ENCODE measurements at regions not wholly inside any gene's neighbourhood (a gene's known extent, or its start where the extent isn't known, plus 50 kb on each side); places are given as distances from the start of the nearest gene placed in this dataset.

- TF ChIP-seq CTCF (IDR thresholded peaks at IDR 0.05; ENCODE audit: low read depth, low read length, poor library complexity, severe bottlenecking) (no peak), EZH2phosphoT487 (IDR thresholded peaks at IDR 0.05; ENCODE audit: borderline replicate concordance, low read length) (no peak)
Observed at GRCh38 chr5:93192683-93193082, 388.3 kb downstream of the NR2F1-AS1 start.

Data from DOHH2 (cell line).